ENCODE measurements at regions not wholly inside any gene's neighbourhood (a gene's known extent, or its start where the extent isn't known, plus 50 kb on each side); places are given as distances from the start of the nearest gene placed in this dataset.

DNA sequence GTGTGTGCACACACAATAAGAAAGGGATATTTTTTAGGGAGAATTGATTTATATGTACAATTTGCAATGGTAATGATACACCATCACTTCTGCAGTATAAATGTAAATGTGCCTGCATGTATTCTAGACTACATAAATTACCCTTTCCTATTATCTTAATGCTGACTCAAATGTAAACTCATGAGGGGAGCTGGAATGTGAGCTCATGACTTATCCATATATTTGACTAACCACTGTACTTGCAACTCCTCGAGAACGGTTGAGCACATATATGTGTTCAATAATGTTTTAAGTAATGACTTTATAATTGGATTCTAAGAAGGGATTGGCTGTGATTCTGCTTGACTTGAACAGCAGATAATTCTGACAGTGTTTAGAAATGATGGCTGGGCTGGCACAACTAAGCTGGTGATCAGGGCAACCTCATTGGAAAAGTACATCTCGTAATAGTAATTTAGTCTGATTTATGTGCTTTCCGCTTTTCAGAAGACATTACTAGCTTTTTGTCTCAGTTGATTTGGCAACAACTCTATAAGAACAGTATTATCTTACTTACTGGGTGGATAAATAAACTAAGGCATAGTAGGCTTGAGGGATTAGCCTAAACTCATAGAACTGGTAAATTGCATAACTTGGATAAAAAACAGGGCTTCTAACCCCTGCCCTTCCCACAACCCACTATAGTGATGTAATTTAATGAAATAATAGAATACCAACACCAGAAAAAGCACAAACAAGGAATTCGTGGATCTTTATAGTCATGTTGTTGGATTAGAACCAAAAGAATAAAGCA lies 130.2 kb upstream of the SPEF2 start:
- Histone ChIP-seq H3K4me3 (no peak overlapping the region), H3K4me2 (ENCODE audit: insufficient read depth, low read length) (no peak overlapping the region), H2AFZ (ENCODE audit: low read depth, low read length) (no peak overlapping the region), H3K9me3 (replicated peaks; ENCODE audit: control insufficient read depth, insufficient read depth, low read depth, low read length) (no peaks in the 10 kb centered on the region), H3K27ac (ENCODE audit: extremely low read depth, low read depth, low read length) (no peak overlapping the region), H3K9ac (ENCODE audit: insufficient read depth in 1 of 2, low read depth in 2 of 2, low read length in 2 of 2) (no peak overlapping the region), H3K27me3 (ENCODE audit: control insufficient read depth in 2 of 2, insufficient read depth in 2 of 2, low read length in 2 of 2) (no peaks in the 10 kb centered on the region), H3K36me3 (ENCODE audit: control insufficient read depth, insufficient read depth, low read length) (no peaks in the 10 kb centered on the region), H4K20me1 (replicated peaks; ENCODE audit: control insufficient read depth, insufficient read depth, low read length) (no peaks in the 10 kb centered on the region), H3K4me1 (replicated peaks in 1 of 2; ENCODE audit: control insufficient read depth in 2 of 2, insufficient read depth in 2 of 2, low read length in 2 of 2) (no peaks in the 10 kb centered on the region), H3K79me2 (ENCODE audit: control insufficient read depth, insufficient read depth, low read length) (no peaks in the 10 kb centered on the region), H3K9me1 (ENCODE audit: control insufficient read depth, insufficient read depth, low read length) (no peaks in the 10 kb centered on the region)
- TF ChIP-seq CEBPG (CRISPR knock-in tag; IDR thresholded peaks at IDR 0.05) (no peak), CEBPG (tag; conservative IDR thresholded peaks at IDR 0.05 in 1 of 2, IDR thresholded peaks at IDR 0.05 in 1 of 2) (no peak)
- in situ Hi-C loops (cut with MboI) = no loop called here
- no TSS peak for BruUV-seq (replicated peaks)
- DNase-seq (ENCODE audit: extremely low read depth in 1 of 4, low spot score in 3 of 4) (no peak), ATAC-seq (no peak), FAIRE-seq (no peak)
- intact Hi-C loops (cut with micrococcal nuclease) = no loop called here
- ChIA-PET POLR2A (no interaction called here), CTCF (ENCODE audit: low intra/inter-chr PET ratio) (no interaction called here)
- under 1% methylated on average over 5 of the region's 5 CpGs for WGBS (ENCODE audit: insufficient coverage, low coverage, missing lambda C conversion rate)

DNA sequence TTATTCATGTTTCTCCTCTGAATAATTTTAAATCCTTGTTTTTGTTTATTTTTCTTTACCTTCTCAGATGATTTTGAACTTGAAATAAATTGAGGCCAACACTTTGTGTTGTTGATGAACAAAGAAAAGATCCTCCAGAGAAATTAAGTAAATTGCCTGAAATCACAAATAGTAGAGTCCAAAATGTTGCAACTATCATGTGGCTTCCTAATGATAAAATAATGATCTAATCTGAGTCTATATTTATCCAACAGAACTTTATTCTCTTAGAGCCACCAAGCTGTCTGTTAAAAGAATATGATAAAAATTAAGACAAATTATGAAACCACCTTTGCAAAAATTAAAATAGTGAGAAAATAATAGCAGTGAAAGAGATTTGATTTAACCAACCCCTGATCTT lies 132.2 kb upstream of the SPEF2 start:
- CTCF ChIA-PET (ENCODE audit: low intra/inter-chr PET ratio) = no interaction called here
- Histone ChIP-seq H3K9me1 (ENCODE audit: control insufficient read depth, insufficient read depth, low read length) (no peaks in the 10 kb centered on the region), H3K9ac (ENCODE audit: insufficient read depth in 1 of 2, low read depth in 2 of 2, low read length in 2 of 2) (no peak overlapping the region), H3K4me2 (ENCODE audit: insufficient read depth, low read length) (no peak overlapping the region), H2AFZ (ENCODE audit: low read depth, low read length) (no peak overlapping the region), H3K79me2 (ENCODE audit: control insufficient read depth, insufficient read depth, low read length) (no peaks in the 10 kb centered on the region), H3K27me3 (ENCODE audit: control insufficient read depth in 2 of 2, insufficient read depth in 2 of 2, low read length in 2 of 2) (no peaks in the 10 kb centered on the region), H3K4me1 (replicated peaks in 1 of 2; ENCODE audit: control insufficient read depth in 2 of 2, insufficient read depth in 2 of 2, low read length in 2 of 2) (no peaks in the 10 kb centered on the region), H3K36me3 (ENCODE audit: control insufficient read depth, insufficient read depth, low read length) (no peaks in the 10 kb centered on the region), H3K4me3 (no peak overlapping the region), H3K9me3 (replicated peaks; ENCODE audit: control insufficient read depth, insufficient read depth, low read depth, low read length) (no peaks in the 10 kb centered on the region), H3K27ac (ENCODE audit: extremely low read depth, low read depth, low read length) (no peak overlapping the region), H4K20me1 (replicated peaks; ENCODE audit: control insufficient read depth, insufficient read depth, low read length) (no peaks in the 10 kb centered on the region)
- FAIRE-seq (no peak), DNase-seq (ENCODE audit: extremely low read depth in 1 of 4, low spot score in 3 of 4) (no peak), ATAC-seq (no peak)
- in situ Hi-C loops (cut with MboI) (no loop called here), intact Hi-C loops (cut with micrococcal nuclease) (no loop called here)
- POLR2A ChIA-PET = no interaction called here
- no TSS peak for BruUV-seq (replicated peaks)
- TF ChIP-seq RUNX1 (IDR thresholded peaks at IDR 0.05; ENCODE audit: low read depth) (no peak), E2F6 (IDR thresholded peaks at IDR 0.05; ENCODE audit: borderline replicate concordance in 1 of 2, extremely low read depth in 1 of 2, insufficient read depth in 1 of 2, insufficient read length in 1 of 2, low read depth in 1 of 2, low read length in 1 of 2, poor library complexity in 1 of 2, severe bottlenecking in 1 of 2) (no peak), HDAC3 (IDR thresholded peaks at IDR 0.05; ENCODE audit: borderline replicate concordance, partially characterized antibody) (no peak)
- TF ChIP-seq, protein P1, sequence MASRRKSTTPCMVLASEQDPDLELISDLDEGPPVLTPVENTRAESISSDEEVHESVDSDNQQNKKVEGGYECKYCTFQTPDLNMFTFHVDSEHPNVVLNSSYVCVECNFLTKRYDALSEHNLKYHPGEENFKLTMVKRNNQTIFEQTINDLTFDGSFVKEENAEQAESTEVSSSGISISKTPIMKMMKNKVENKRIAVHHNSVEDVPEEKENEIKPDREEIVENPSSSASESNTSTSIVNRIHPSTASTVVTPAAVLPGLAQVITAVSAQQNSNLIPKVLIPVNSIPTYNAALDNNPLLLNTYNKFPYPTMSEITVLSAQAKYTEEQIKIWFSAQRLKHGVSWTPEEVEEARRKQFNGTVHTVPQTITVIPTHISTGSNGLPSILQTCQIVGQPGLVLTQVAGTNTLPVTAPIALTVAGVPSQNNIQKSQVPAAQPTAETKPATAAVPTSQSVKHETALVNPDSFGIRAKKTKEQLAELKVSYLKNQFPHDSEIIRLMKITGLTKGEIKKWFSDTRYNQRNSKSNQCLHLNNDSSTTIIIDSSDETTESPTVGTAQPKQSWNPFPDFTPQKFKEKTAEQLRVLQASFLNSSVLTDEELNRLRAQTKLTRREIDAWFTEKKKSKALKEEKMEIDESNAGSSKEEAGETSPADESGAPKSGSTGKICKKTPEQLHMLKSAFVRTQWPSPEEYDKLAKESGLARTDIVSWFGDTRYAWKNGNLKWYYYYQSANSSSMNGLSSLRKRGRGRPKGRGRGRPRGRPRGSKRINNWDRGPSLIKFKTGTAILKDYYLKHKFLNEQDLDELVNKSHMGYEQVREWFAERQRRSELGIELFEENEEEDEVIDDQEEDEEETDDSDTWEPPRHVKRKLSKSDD (conservative IDR thresholded peaks at IDR 0.05; ENCODE audit: low read length) = no peak
- TF ChIP-seq, protein P2, sequence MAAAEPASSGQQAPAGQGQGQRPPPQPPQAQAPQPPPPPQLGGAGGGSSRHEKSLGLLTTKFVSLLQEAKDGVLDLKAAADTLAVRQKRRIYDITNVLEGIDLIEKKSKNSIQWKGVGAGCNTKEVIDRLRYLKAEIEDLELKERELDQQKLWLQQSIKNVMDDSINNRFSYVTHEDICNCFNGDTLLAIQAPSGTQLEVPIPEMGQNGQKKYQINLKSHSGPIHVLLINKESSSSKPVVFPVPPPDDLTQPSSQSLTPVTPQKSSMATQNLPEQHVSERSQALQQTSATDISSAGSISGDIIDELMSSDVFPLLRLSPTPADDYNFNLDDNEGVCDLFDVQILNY (CRISPR knock-in tag; IDR thresholded peaks at IDR 0.05) = no peak
- TF ChIP-seq, protein P3, sequence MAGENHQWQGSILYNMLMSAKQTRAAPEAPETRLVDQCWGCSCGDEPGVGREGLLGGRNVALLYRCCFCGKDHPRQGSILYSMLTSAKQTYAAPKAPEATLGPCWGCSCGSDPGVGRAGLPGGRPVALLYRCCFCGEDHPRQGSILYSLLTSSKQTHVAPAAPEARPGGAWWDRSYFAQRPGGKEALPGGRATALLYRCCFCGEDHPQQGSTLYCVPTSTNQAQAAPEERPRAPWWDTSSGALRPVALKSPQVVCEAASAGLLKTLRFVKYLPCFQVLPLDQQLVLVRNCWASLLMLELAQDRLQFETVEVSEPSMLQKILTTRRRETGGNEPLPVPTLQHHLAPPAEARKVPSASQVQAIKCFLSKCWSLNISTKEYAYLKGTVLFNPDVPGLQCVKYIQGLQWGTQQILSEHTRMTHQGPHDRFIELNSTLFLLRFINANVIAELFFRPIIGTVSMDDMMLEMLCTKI (IDR thresholded peaks at IDR 0.05; ENCODE audit: partially characterized antibody) = no peak
